Ovary (tissue), 7 donors: ENCODE measurements at regions not wholly inside any gene's neighbourhood (a gene's known extent, or its start where the extent isn't known, plus 50 kb on each side); places are given as distances from the start of the nearest gene placed in this dataset.

Experiments
- DNase-seq, 5 donors: peaks; one replicate each; pipeline ENCODE4 v3.0.0-alpha.2; 2019 to 2020
- H3K27ac ChIP-seq, 2 donors: fragments of 200-600 bp; one replicate each; pipeline versions ENCODE4 v1.5.1 to v1.8.0; 2019 to 2022
- H3K27me3 ChIP-seq: fragments of 200-600 bp; one replicate; pipeline ENCODE4 v1.8.0; 2022
- H3K36me3 ChIP-seq: fragments of 200-600 bp; sonication (generic); one replicate; pipeline ENCODE4 v1.5.1; 2019
- H3K4me1 ChIP-seq: one replicate; pipeline ENCODE4 v1.8.1; 2013; ENCODE audit warnings: mild to moderate bottlenecking, moderate library complexity; ENCODE audit not compliant: insufficient read depth
- H3K4me3 ChIP-seq: fragments of 200-600 bp; sonication (generic); one replicate; pipeline ENCODE4 v1.5.1; 2017
- H3K9me3 ChIP-seq, 2 donors: fragments of 200-600 bp in 1 of 2; sonication (generic) in 1 of 2; one replicate each; pipeline versions ENCODE4 v1.5.1 to v1.8.1; 2013 to 2019; ENCODE audit warnings: mild to moderate bottlenecking in 1 of 2, moderate library complexity in 1 of 2
- EP300 ChIP-seq: sonication (generic); formaldehyde crosslinking; IDR thresholded peaks from one replicate; pipeline ENCODE4 v1.6.1; 2017; ENCODE audit warnings: antibody characterized with exemption
- POLR2A ChIP-seq: fragments of 450-650 bp; IDR thresholded peaks from one replicate; pipeline ENCODE4 v1.6.1; 2017; ENCODE audit warnings: antibody characterized with exemption, mild to moderate bottlenecking, moderate library complexity
- WGBS, 3 donors: extraction: QIAGEN DNeasy Blood & Tissue Kit in 1 of 3; methylation state at CpG; one replicate each; pipeline versions ENCODE4 v1.1.5 to v1.1.7; 2013 to 2017; 5-methylcytosine and 5-hydroxymethylcytosine counted together
- intact Hi-C, 4 donors: fragments of 100-400 bp; cut with DNase I; formaldehyde crosslinking; loops; one replicate each; pipeline versions ENCODE4 v1.11.0 to v1.15.1; 2022 to 2023
- TF ChIP-seq, protein P1 (sequence below), 3 donors: fragments of 450-650 bp in 2 of 3; fragments of 200-600 bp in 1 of 3; IDR thresholded peaks; one replicate each; pipeline versions ENCODE4 v1.5.1 to v1.8.0; 2016 to 2022; ENCODE audit warnings: antibody characterized with exemption in 3 of 3, mild to moderate bottlenecking in 1 of 3
- donor health status: DM: no; HTN: no; CAD: no; lungs with moderate emphysema.
- donor health status: DM: no; HTN: no; CAD: no.
- donor health status: Bipolar disorder and iron deficiency.
- donor health status: DM: no; HTN: no; CAD: no.
- donor health status: DM: yes; HTN: yes; CAD: no.

GRCh38 chr5:2851895-2852294 is 100.4 kb upstream of the IRX2 start:
- no peak for DNase-seq

GRCh38 chr5:2849429-2849828 is 98.0 kb upstream of the IRX2 start:
- no peak for TF ChIP-seq EP300
- TF ChIP-seq, protein P1, sequence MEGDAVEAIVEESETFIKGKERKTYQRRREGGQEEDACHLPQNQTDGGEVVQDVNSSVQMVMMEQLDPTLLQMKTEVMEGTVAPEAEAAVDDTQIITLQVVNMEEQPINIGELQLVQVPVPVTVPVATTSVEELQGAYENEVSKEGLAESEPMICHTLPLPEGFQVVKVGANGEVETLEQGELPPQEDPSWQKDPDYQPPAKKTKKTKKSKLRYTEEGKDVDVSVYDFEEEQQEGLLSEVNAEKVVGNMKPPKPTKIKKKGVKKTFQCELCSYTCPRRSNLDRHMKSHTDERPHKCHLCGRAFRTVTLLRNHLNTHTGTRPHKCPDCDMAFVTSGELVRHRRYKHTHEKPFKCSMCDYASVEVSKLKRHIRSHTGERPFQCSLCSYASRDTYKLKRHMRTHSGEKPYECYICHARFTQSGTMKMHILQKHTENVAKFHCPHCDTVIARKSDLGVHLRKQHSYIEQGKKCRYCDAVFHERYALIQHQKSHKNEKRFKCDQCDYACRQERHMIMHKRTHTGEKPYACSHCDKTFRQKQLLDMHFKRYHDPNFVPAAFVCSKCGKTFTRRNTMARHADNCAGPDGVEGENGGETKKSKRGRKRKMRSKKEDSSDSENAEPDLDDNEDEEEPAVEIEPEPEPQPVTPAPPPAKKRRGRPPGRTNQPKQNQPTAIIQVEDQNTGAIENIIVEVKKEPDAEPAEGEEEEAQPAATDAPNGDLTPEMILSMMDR (IDR thresholded peaks at IDR 0.05) = no peak
- TF ChIP-seq POLR2A = no peak
- Histone ChIP-seq H3K4me1 (no peaks in the 10 kb centered on the region), H3K27me3 (no peaks in the 10 kb centered on the region), H3K9me3 (no peaks in the 10 kb centered on the region), H3K27ac (no peak overlapping the region), H3K4me3 (no peak overlapping the region), H3K36me3 (no peaks in the 10 kb centered on the region)
- DNase-seq = no peak
- intact Hi-C loops = no loop called here
- 61 to 83% (median 67%) methylated on average over 6 of the region's 6 CpGs for WGBS, 3 donors

More at GRCh38 chr5:2851895-2852294, 100.4 kb upstream of the IRX2 start:
- TF ChIP-seq, protein P1 (IDR thresholded peaks at IDR 0.05) = no peak
- TF ChIP-seq POLR2A = no peak
- TF ChIP-seq EP300 = no peak
- no peak overlapping the region for H3K27ac ChIP-seq
- no peaks in the 10 kb centered on the region for H3K27me3 ChIP-seq
- intact Hi-C loops = no loop called here
- WGBS, 3 donors = 73 to 79% (median 75%) methylated on average over 5 of the region's 5 CpGs
- no peaks in the 10 kb centered on the region for H3K9me3 ChIP-seq
- no peaks in the 10 kb centered on the region for H3K4me1 ChIP-seq
- H3K4me3 ChIP-seq = no peak overlapping the region
- H3K36me3 ChIP-seq = no peaks in the 10 kb centered on the region

- no peak overlapping the region for H3K4me3 ChIP-seq
- H3K27me3 ChIP-seq = no peaks in the 10 kb centered on the region
- intact Hi-C loops = no loop called here
These were observed 97.1 kb upstream of the IRX2 start for GRCh38 chr5:2848619-2849018.

DNA sequence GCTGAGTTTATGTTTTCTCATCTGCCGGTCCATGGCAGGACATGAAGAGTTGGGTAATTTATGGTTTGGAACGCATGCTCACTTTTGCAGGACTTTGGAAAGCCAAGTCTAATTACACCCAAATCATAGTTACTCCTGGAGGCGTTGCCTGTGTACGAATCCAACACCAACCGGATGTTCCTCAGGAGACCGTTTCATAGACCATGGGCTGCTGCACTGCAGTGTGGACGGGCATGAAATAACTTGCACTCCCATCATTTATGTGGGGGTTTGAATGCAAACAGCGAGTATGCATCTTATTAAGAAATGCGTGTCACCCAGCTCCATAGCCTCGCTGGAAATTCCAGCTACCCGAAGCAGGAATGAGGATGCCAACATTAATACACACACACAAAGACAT is 96.1 kb upstream of the IRX2 start:
- Histone ChIP-seq H3K36me3 (no peaks in the 10 kb centered on the region), H3K4me3 (no peak overlapping the region), H3K27me3 (no peaks in the 10 kb centered on the region), H3K4me1 (no peaks in the 10 kb centered on the region), H3K27ac (no peak overlapping the region), H3K9me3 (no peaks in the 10 kb centered on the region)
- no peak for DNase-seq
- intact Hi-C loops = no loop called here
- no peak for TF ChIP-seq EP300
- TF ChIP-seq POLR2A = no peak
- TF ChIP-seq, protein P1 (IDR thresholded peaks at IDR 0.05) = no peak
- WGBS, 3 donors = 56 to 67% (median 63%) methylated on average over 11 of the region's 11 CpGs

More at GRCh38 chr5:2848619-2849018, 97.1 kb upstream of the IRX2 start:
- no peak for TF ChIP-seq POLR2A
- no peak for TF ChIP-seq EP300
- TF ChIP-seq, protein P1 (IDR thresholded peaks at IDR 0.05) = no peak
- H3K27ac ChIP-seq = no peak overlapping the region
- WGBS, 3 donors = 53 to 64% (median 59%) methylated on average over 11 of the region's 11 CpGs
- no peaks in the 10 kb centered on the region for H3K4me1 ChIP-seq
- no peaks in the 10 kb centered on the region for H3K9me3 ChIP-seq
- H3K36me3 ChIP-seq = no peaks in the 10 kb centered on the region
- DNase-seq = no peak
